ENCODE measurements at regions not wholly inside any gene's neighbourhood (a gene's known extent, or its start where the extent isn't known, plus 50 kb on each side); places are given as distances from the start of the nearest gene placed in this dataset.

DNA sequence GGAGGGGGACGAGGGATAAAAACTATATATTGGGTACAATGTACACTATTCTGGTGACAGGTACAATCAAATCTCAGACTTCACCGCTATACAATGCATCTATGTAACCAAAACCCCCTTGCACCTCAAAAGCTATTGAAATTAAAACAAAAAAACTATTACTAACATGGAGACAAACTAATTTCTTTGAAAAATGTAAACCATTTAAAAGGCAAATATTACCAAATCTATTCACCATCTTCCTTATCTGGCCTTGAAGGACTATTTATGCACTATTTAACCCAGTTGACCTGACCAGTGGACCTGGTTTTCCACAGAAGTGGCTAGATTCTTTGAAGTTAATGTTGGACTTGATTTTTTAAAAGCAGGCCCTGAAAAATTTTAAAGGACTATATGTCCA lies 212.3 kb upstream of the RPS6KA3 start:
- H3K27ac ChIP-seq, result no peak overlapping the region
- DNase-seq (no peak), ATAC-seq (no peak)
- H3K36me3 ChIP-seq, result no peaks in the 10 kb centered on the region
- no peaks in the 10 kb centered on the region for H3K27me3 ChIP-seq
- intact Hi-C loops (cut with DNase I), result no loop called here
- no peaks in the 10 kb centered on the region for H3K4me1 ChIP-seq
- TF ChIP-seq, protein P1, sequence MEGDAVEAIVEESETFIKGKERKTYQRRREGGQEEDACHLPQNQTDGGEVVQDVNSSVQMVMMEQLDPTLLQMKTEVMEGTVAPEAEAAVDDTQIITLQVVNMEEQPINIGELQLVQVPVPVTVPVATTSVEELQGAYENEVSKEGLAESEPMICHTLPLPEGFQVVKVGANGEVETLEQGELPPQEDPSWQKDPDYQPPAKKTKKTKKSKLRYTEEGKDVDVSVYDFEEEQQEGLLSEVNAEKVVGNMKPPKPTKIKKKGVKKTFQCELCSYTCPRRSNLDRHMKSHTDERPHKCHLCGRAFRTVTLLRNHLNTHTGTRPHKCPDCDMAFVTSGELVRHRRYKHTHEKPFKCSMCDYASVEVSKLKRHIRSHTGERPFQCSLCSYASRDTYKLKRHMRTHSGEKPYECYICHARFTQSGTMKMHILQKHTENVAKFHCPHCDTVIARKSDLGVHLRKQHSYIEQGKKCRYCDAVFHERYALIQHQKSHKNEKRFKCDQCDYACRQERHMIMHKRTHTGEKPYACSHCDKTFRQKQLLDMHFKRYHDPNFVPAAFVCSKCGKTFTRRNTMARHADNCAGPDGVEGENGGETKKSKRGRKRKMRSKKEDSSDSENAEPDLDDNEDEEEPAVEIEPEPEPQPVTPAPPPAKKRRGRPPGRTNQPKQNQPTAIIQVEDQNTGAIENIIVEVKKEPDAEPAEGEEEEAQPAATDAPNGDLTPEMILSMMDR (IDR thresholded peaks at IDR 0.05), result no peak
- no peaks in the 10 kb centered on the region for H3K9me3 ChIP-seq
- H3K4me3 ChIP-seq, result no peak overlapping the region

DNA sequence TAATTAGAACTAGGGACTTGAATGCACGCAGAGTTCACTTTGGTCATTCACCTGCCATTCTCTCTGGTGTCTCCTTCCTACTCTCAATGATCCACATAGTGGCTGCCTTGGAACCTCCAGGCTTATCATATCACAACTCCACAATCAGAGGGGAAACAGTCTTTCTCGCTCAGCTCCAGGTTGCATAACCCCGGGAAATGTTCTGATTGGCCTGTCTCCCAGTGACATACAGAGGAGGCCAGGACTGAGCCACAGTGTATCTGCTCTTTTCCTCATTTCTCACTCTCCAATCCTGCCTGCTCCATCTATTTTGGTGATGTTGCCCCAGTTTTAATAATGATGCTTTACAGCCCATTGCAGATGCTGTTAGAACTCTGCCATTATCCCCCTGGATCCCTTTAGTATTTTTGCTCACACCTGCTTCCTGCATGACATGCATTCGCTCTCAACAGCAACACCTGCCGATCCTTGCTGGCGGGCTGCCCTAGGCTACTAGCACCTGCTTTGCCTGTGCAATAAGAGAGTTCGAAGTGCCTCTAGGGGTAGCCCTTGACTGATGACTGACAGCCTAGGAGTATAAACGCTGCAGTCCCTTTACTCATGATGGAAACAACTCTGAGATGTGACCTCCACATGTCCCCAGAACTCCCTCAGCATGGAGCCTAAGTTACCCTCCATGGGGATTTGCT lies 211.3 kb upstream of the RPS6KA3 start:
- ATAC-seq (no peak), DNase-seq (peak; percentile 61)
- Histone ChIP-seq H3K4me1 (no peaks in the 10 kb centered on the region), H3K27me3 (no peaks in the 10 kb centered on the region), H3K4me3 (no peak overlapping the region), H3K9me3 (no peaks in the 10 kb centered on the region), H3K27ac (no peak overlapping the region), H3K36me3 (no peaks in the 10 kb centered on the region)
- TF ChIP-seq, protein P1 (IDR thresholded peaks at IDR 0.05), result no peak
- intact Hi-C loops (cut with DNase I), result no loop called here

DNA sequence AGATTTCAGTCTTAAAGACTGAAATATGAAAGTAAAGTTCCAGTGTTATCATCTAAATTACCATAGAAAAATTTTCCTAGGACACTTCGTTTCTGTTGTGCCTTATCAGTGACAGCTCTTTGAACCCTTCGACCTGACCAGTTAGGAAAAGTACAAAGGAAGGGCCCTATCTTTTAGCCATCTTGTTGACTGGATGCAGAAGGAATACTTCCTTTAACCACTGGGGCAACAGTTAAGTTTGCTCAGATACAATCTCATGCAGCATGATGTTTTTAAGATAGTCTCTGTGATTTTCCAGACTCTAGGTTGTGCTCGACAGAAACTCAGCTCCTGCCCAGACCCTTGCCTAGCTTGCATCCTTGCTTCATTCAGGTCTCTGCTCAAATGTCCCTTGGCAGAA lies 210.5 kb upstream of the RPS6KA3 start:
- no peak for ATAC-seq
- H3K4me3 ChIP-seq, result no peak overlapping the region
- no peaks in the 10 kb centered on the region for H3K27me3 ChIP-seq

DNA sequence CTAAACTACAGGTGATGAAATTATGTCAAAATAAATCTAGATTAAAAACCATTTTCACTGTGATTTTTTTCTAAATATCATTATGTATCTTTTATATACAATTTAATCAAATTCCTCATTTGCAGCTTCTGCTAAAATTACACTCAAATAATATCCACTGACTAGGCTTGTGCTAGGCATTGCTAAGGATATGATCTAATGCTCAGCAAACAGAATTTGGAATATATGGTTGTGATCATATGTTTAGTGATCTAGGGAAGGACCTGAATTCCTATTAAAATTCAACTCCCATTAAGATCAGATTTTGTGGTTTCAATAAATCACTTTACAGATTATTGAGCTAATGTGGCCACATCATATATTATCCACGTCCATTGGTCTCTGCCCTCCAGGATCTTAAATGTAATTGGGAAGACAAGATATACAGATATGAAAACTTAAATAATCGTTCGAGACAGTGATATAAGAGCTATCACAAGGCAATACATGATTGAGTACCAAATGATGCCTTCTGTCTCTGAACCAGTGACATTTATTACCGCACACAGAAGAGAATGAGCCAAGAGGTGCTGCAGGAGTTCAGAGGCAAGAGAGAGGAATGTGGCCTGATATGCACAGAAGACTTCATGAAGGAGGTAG lies 206.0 kb upstream of the RPS6KA3 start:
- Histone ChIP-seq H3K27me3 (no peaks in the 10 kb centered on the region), H3K36me3 (no peaks in the 10 kb centered on the region), H3K9me3 (no peaks in the 10 kb centered on the region), H3K27ac (no peak overlapping the region), H3K4me3 (no peak overlapping the region), H3K4me1 (no peaks in the 10 kb centered on the region)
- intact Hi-C loops (cut with DNase I), result no loop called here
- DNase-seq (no peak), ATAC-seq (no peak)
- TF ChIP-seq, protein P1 (IDR thresholded peaks at IDR 0.05), result no peak

More for the DNA sequence above, 210.5 kb upstream of the RPS6KA3 start:
- Histone ChIP-seq H3K4me1 (no peaks in the 10 kb centered on the region), H3K36me3 (no peaks in the 10 kb centered on the region), H3K9me3 (no peaks in the 10 kb centered on the region), H3K27ac (no peak overlapping the region)
- TF ChIP-seq, protein P1 (IDR thresholded peaks at IDR 0.05), result no peak
- intact Hi-C loops (cut with DNase I), result no loop called here
- DNase-seq, result no peak

DNA sequence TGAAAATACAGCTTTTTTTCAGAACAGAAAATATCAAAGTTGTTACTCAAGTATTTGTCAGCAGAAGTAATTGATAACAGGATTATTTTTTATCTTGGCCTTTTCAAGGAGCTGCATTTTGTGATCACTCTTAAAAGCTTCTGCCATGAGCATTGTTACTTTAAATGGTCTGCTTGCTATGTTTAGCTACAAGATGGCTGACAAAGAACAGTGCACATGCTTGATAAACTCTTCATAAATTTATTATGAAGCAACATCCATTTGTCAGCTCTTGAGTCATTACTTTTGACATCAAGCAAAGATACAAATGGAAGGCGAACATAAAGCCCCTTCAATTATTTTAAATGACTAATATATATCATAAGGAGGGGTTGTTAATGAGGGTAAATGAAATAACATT lies 205.4 kb upstream of the RPS6KA3 start:
- no peak overlapping the region for H3K4me3 ChIP-seq
- TF ChIP-seq, protein P1 (IDR thresholded peaks at IDR 0.05), result no peak
- no peaks in the 10 kb centered on the region for H3K36me3 ChIP-seq
- no peaks in the 10 kb centered on the region for H3K9me3 ChIP-seq
- intact Hi-C loops (cut with DNase I), result no loop called here
- no peak for DNase-seq
- H3K27ac ChIP-seq, result no peak overlapping the region
- no peak for ATAC-seq
- no peaks in the 10 kb centered on the region for H3K27me3 ChIP-seq
- H3K4me1 ChIP-seq, result no peaks in the 10 kb centered on the region

All from upper lobe of right lung (tissue), 1 donor.